Natural killer cell (primary cell): ENCODE measurements at regions not wholly inside any gene's neighbourhood (a gene's known extent, or its start where the extent isn't known, plus 50 kb on each side); places are given as distances from the start of the nearest gene placed in this dataset.

Experiments used
- ATAC-seq, 3 donors: fragments of 150-1000 bp in 2 of 3; fragments of 200-7000 bp in 1 of 3; cut with Tn5 transposase; 1 replicate in 1 of 3; 2 replicates in 2 of 3; pipeline ENCODE4 v1.10.0; 2021; ENCODE audit warnings: mild to moderate bottlenecking in 2 of 3, moderate library complexity in 2 of 3
- DNase-seq, 2 donors: peaks; one replicate each; pipeline versions ENCODE4 v3.0.0 to v3.0.0-alpha.2; 2013 to 2021; ENCODE audit warnings: mixed read lengths in 1 of 2
- H3K27ac ChIP-seq: one replicate; pipeline ENCODE4 v1.5.1; 2013; ENCODE audit warnings: mild to moderate bottlenecking, low read length
- H3K27me3 ChIP-seq: one replicate; pipeline ENCODE4 v1.6.1; 2013; ENCODE audit warnings: low read length; ENCODE audit not compliant: control insufficient read depth, insufficient read depth
- H3K36me3 ChIP-seq: one replicate; pipeline ENCODE4 v1.6.1; 2013; ENCODE audit warnings: low read length; ENCODE audit not compliant: control insufficient read depth, insufficient read depth
- H3K4me1 ChIP-seq: one replicate; pipeline ENCODE4 v1.6.1; 2013; ENCODE audit warnings: low read length; ENCODE audit not compliant: control insufficient read depth, insufficient read depth
- H3K4me3 ChIP-seq: one replicate; pipeline ENCODE4 v1.5.1; 2013; ENCODE audit warnings: low read length
- H3K9me3 ChIP-seq: one replicate; pipeline ENCODE4 v1.6.1; 2013; ENCODE audit warnings: low read length; ENCODE audit not compliant: control insufficient read depth, insufficient read depth
- H3K27ac Mint-ChIP-seq, 2 donors: one replicate each; pipeline ENCODE4 v1.8.0; 2022; ENCODE audit warnings: mild to moderate bottlenecking in 2 of 2, mixed read lengths in 2 of 2, moderate library complexity in 1 of 2
- H3K27me3 Mint-ChIP-seq, 2 donors: one replicate each; pipeline ENCODE4 v1.8.0; 2022; ENCODE audit warnings: low read depth in 2 of 2, mixed read lengths in 2 of 2
- H3K36me3 Mint-ChIP-seq: one replicate; pipeline ENCODE4 v1.8.0; 2022; ENCODE audit warnings: mixed read lengths
- H3K4me1 Mint-ChIP-seq, 2 donors: one replicate each; pipeline ENCODE4 v1.8.0; 2022; ENCODE audit warnings: mixed read lengths in 2 of 2
- H3K4me3 Mint-ChIP-seq: one replicate; pipeline ENCODE4 v1.8.0; 2022; ENCODE audit warnings: mild to moderate bottlenecking, moderate library complexity, mixed read lengths
- H3K9me3 Mint-ChIP-seq, 2 donors: one replicate each; pipeline ENCODE4 v1.8.0; 2022; ENCODE audit warnings: mixed read lengths in 2 of 2
- CTCF ChIP-seq: fragments of 200-600 bp; IDR thresholded peaks from one replicate; pipeline ENCODE4 v1.8.0; 2022; ENCODE audit warnings: antibody characterized with exemption
- WGBS: methylation state at CpG from one replicate; pipeline ENCODE4 v1.1.7; 2013; ENCODE audit warnings: missing lambda C conversion rate; ENCODE audit not compliant: insufficient coverage; 5-methylcytosine and 5-hydroxymethylcytosine counted together
- intact Hi-C: fragments of 100-400 bp; cut with micrococcal nuclease; formaldehyde crosslinking; loops from one replicate; pipeline ENCODE4 v1.14.2; 2022

- H3K27me3 Mint-ChIP-seq, result no peaks in the 10 kb centered on the region
- intact Hi-C loops, result no loop called here
- H3K4me3 Mint-ChIP-seq, result no peak overlapping the region
- H3K4me1 ChIP-seq, result no peaks in the 10 kb centered on the region
- DNase-seq, result no peak
- H3K27me3 ChIP-seq, result no peaks in the 10 kb centered on the region
- no peaks in the 10 kb centered on the region for H3K36me3 Mint-ChIP-seq
- H3K9me3 ChIP-seq, result no peaks in the 10 kb centered on the region
- no peak overlapping the region for H3K27ac Mint-ChIP-seq
- no peaks in the 10 kb centered on the region for H3K4me1 Mint-ChIP-seq
- ATAC-seq, result no peak
- TF ChIP-seq CTCF, result no peak
- no peak overlapping the region for H3K4me3 ChIP-seq
- no peak overlapping the region for H3K27ac ChIP-seq
- H3K9me3 Mint-ChIP-seq, result peaks cover 2 to 4% of the 10 kb centered on the region in 2 donors
- H3K36me3 ChIP-seq, result no peaks in the 10 kb centered on the region
- 95% methylated on average over 5 of the region's 5 CpGs for WGBS
These were observed 166.1 kb downstream of the TNFSF13B start for GRCh38 chr13:108435393-108436149.

DNA sequence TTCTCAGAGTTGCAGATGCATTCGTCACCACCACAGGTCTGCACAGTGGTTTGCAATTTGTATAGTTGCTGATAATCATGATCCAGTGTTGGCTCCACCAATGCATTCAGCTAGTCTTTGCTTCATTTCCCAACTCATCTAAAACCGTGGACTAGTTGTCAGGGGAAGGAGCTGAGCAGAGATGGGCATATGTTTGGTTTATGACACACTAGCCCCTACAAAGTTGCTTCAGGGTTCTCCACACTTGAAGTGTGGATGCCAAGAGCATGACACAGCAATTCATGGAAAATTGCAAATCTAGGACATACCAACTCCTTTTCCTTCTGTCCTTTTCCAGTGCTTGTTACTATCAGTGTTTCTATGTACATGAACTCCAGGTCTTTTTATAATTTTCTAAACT is 168.0 kb downstream of the TNFSF13B start:
- no peaks in the 10 kb centered on the region for H3K27me3 ChIP-seq
- no peak for TF ChIP-seq CTCF
- WGBS, result no CpG with 5 or more reads among the region's 2 CpGs
- Mint-ChIP-seq H3K4me1 (no peaks in the 10 kb centered on the region), H3K27me3 (no peaks in the 10 kb centered on the region), H3K36me3 (no peaks in the 10 kb centered on the region), H3K4me3 (no peak overlapping the region), H3K27ac (no peak overlapping the region), H3K9me3 (peaks cover 2 to 4% of the 10 kb centered on the region in 2 donors)
- DNase-seq, result no peak
- intact Hi-C loops, result no loop called here
- no peaks in the 10 kb centered on the region for H3K4me1 ChIP-seq
- ATAC-seq, result no peak
- H3K9me3 ChIP-seq, result no peaks in the 10 kb centered on the region
- H3K36me3 ChIP-seq, result no peaks in the 10 kb centered on the region
- no peak overlapping the region for H3K27ac ChIP-seq
- H3K4me3 ChIP-seq, result no peak overlapping the region

DNA sequence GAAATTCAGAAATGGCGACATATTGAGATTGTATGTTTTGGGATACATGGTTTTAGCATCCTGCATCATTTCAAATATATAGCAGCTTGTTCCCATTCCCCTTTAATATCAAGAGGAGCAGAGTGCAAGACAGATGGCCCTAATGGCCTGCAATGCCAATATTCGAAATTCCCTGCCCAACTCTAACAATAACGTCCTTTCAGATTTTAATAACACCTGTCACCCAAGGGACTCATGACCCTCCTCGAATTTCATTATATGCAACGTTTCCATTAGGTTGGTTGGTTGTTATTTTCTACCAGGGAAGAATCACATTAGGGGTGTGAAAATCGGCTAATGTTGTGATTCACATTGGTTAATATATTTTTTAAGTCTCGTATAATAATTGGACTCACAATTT is 170.0 kb downstream of the TNFSF13B start:
- no peaks in the 10 kb centered on the region for H3K36me3 Mint-ChIP-seq
- no peaks in the 10 kb centered on the region for H3K4me1 Mint-ChIP-seq
- no peak overlapping the region for H3K4me3 ChIP-seq
- H3K27me3 Mint-ChIP-seq, result no peaks in the 10 kb centered on the region
- ATAC-seq, result no peak
- no peaks in the 10 kb centered on the region for H3K36me3 ChIP-seq
- no peaks in the 10 kb centered on the region for H3K9me3 ChIP-seq
- DNase-seq, result no peak
- H3K4me3 Mint-ChIP-seq, result no peak overlapping the region
- no peak for TF ChIP-seq CTCF
- no peaks in the 10 kb centered on the region for H3K27me3 ChIP-seq
- H3K9me3 Mint-ChIP-seq, result peaks cover 2 to 3% of the 10 kb centered on the region in 2 donors
- H3K27ac ChIP-seq, result no peak overlapping the region
- no peaks in the 10 kb centered on the region for H3K4me1 ChIP-seq
- WGBS, result 81% methylated on average over 4 of the region's 7 CpGs
- intact Hi-C loops, result no loop called here
- no peak overlapping the region for H3K27ac Mint-ChIP-seq

GRCh38 chr13:108444448-108444847 is 174.9 kb downstream of the TNFSF13B start:
- H3K27me3 Mint-ChIP-seq, result no peaks in the 10 kb centered on the region
- peaks cover 2 to 6% of the 10 kb centered on the region in 2 donors for H3K9me3 Mint-ChIP-seq
- TF ChIP-seq CTCF, result no peak
- ATAC-seq (no peak), DNase-seq (no peak)
- no peaks in the 10 kb centered on the region for H3K4me1 ChIP-seq
- no peak overlapping the region for H3K27ac Mint-ChIP-seq
- no peaks in the 10 kb centered on the region for H3K4me1 Mint-ChIP-seq
- no peak overlapping the region for H3K27ac ChIP-seq
- no peak overlapping the region for H3K4me3 Mint-ChIP-seq
- no peaks in the 10 kb centered on the region for H3K36me3 ChIP-seq
- WGBS, result 82% methylated on average over 6 of the region's 6 CpGs
- no peaks in the 10 kb centered on the region for H3K36me3 Mint-ChIP-seq
- intact Hi-C loops, result no loop called here
- H3K27me3 ChIP-seq, result no peaks in the 10 kb centered on the region
- H3K9me3 ChIP-seq, result no peaks in the 10 kb centered on the region
- no peak overlapping the region for H3K4me3 ChIP-seq
